Choroid plexus epithelial cell (primary cell): ENCODE measurements at regions not wholly inside any gene's neighbourhood (a gene's known extent, or its start where the extent isn't known, plus 50 kb on each side); places are given as distances from the start of the nearest gene placed in this dataset.

ENCODE experiments used
- DNase-seq: peaks from one replicate; pipeline ENCODE4 v3.0.0-alpha.2; 2010; ENCODE audit warnings: low read depth
- H3K4me3 ChIP-seq: 2 replicates; pipeline ENCODE4 v1.5.1; 2011; ENCODE audit warnings: low read depth, mild to moderate bottlenecking, control low read depth, low read length, moderate library complexity
- CTCF ChIP-seq: conservative IDR thresholded peaks from 2 replicates; pipeline ENCODE4 v1.5.1; 2011; ENCODE audit warnings: low read depth, mild to moderate bottlenecking, control low read depth, inconsistent platforms, low read length, moderate library complexity

GRCh38 chr19:31499281-31500196, 150.3 kb upstream of the TSHZ3 start:
- TF ChIP-seq CTCF = no peak
- no peak overlapping the region for H3K4me3 ChIP-seq
- DNase-seq = no peak

GRCh38 chr19:31500197-31500830, 151.1 kb upstream of the TSHZ3 start:
- no peak for TF ChIP-seq CTCF
- no peak overlapping the region for H3K4me3 ChIP-seq
- DNase-seq = no peak

GRCh38 chr19:31500946-31501345, 151.7 kb upstream of the TSHZ3 start:
- no peak for TF ChIP-seq CTCF
- H3K4me3 ChIP-seq = no peak overlapping the region
- DNase-seq = no peak

GRCh38 chr19:31501427-31502195, 152.4 kb upstream of the TSHZ3 start:
- DNase-seq = no peak
- H3K4me3 ChIP-seq = no peak overlapping the region
- no peak for TF ChIP-seq CTCF

- no peak for TF ChIP-seq CTCF
- DNase-seq = no peak
- H3K4me3 ChIP-seq = no peak overlapping the region
Measured at GRCh38 chr19:31502536-31503170, 153.4 kb upstream of the TSHZ3 start.

GRCh38 chr19:31503211-31503610, 154.0 kb upstream of the TSHZ3 start:
- DNase-seq = no peak
- no peak overlapping the region for H3K4me3 ChIP-seq

More at GRCh38 chr19:31503211-31503610, 154.0 kb upstream of the TSHZ3 start:
- no peak for TF ChIP-seq CTCF
